ENCODE measurements at regions not wholly inside any gene's neighbourhood (a gene's known extent, or its start where the extent isn't known, plus 50 kb on each side); places are given as distances from the start of the nearest gene placed in this dataset.
"Not testable (repeated sequence)": the region's sequence is repeated elsewhere in the genome, so short reads cannot be mapped to it uniquely, and the experiment has no call there.

DNA sequence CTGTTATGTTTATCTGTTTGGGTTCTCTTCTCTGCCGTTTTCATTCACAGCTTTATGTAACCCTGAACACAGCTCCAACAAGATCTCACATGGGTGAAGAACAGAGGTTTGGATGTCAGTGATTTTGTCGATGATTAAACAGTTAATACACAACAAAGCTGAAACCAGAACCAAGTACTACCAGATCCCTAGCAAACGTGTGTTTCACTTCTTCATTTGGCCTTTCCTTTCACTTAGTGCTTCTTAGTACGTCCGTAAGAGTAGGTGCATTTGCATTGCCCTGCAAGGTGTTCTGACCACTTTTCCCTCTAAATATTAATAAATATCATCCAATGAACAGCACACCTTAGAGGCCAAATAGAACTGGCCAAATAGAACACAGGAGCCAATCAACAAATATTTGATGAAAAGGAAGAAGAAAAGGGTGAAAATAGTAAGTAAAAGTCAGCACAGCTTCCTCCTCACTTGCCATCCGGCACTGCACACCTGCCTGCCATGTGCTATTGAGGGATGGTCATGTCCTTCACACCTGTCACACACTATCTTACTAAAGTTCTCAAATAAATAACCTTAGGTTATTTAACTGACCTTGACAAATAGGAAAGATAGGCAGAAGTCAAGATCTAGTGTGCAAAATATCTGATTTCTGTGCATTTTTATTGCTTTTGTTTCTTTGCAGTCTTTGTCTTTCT, 252.6 kb upstream of the ANKRD30A start:
- no peak for DNase-seq (ENCODE audit: low read depth)

- DNase-seq (ENCODE audit: low read depth), result no peak
These were observed 284.6 kb upstream of the ANKRD30A start for GRCh38 chr10:36840788-36841187.

GRCh38 chr10:36837416-36837815, 288.0 kb upstream of the ANKRD30A start:
- DNase-seq (ENCODE audit: low read depth), result no peak

- DNase-seq (ENCODE audit: low read depth), result no peak
These were observed 305.6 kb upstream of the ANKRD30A start for GRCh38 chr10:36819781-36820180.

DNA sequence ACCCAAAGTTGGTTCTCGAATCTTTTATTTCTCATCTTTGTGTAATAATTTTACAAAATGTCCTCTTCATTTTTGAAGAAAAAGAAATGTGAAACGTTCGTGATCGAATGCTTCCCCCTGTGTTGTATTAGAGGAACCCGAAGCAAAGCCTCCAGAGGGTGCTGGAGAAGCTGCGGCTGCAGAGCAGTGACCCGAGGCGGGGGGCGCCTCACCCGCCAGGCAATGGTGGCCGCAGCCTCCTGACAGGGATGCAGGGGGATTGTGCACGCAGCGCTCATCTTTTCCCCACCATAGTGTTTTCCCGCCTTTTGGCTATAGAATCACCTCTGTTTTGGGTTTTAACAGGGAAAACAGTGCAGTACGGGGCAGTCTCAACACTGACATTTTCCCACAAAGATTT, 307.5 kb upstream of the ANKRD30A start:
- DNase-seq (ENCODE audit: low read depth), result no peak

DNA sequence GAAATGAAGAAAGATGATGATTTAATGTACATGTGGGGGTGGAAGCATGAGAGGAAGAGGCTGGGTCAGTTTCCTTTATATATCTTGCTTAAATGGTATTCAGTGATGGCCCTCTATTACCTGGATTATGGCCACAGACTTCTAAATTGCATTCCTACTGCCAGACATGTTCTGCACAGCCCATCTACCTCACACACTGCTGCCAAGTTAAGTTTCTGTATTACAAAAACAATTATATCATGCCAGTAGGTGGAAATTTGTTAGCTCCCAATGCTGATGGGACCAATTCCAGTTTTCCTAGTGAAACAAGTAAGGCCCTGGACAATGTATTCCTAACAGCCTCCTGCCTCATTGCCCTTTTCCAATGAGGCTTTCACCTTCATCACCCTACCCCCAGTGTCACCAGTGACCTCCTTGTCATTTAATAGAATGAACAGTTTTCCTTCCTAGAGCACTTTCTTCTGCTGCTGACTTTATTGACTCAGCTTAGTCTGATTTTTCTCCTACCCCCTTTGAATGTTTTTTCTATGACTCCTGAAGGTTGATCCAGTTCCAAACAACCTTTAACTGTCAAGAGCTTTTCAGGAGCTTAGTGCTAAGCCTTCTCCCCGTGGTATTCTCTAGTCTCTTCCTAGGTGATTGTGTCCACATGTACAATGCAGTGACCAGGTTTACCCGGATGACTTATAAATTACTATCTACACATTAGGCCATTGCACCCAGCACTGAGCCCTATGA, 316.6 kb upstream of the ANKRD30A start:
- DNase-seq (ENCODE audit: low read depth), result no peak

DNA sequence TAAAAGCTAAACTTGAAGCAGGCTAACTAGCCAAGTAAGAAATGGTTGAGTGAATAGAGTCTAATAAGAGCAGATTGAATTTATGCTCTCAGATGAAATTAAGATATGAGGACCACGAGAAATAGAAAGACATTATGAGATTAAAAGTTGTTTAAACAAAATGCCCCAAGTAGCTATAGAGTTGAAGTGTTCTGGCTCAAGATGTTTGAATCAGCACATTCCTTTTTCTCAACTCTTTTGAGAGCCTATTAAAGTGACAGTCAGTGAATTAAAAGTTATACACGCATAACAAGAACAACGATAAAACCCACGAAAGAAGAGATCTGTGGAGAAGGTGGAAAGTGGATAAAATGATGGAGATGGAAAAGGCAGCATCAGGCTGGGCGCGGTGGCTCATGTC, 322.2 kb upstream of the ANKRD30A start:
- DNase-seq (ENCODE audit: low read depth), result no peak

DNA sequence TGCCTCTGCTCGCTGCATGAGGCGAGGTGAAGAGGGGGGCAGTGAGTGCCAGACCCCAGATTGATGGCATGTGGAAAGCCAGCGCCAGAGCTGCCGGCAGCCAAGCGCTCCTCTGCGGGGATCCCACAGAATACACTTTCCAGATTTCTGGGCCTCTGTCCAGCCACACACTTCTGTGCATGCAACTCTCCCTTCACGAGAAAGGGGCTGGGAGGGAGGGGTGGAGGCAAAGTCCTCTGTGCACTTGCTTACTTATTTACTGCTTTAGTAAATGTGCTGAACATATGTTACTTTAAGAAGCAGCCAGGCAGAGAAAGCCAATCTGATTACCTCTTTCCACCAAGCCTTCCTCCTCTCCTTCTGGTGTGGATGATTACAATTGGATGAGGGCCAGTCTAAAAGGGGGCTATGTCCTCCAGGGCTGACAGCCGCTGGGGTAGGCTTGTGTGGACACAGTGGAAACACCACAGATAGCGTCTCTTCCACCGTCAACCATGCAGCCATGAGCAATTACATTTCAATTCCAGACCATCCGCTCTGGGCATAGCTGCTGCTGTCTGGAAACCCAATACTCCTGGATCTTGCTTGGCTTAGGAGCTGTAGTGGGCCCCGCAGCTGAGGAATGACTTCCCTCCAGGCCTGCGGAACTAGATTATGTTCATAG, 322.8 kb upstream of the ANKRD30A start:
- DNase-seq (ENCODE audit: low read depth), result peak; percentile 7

DNA sequence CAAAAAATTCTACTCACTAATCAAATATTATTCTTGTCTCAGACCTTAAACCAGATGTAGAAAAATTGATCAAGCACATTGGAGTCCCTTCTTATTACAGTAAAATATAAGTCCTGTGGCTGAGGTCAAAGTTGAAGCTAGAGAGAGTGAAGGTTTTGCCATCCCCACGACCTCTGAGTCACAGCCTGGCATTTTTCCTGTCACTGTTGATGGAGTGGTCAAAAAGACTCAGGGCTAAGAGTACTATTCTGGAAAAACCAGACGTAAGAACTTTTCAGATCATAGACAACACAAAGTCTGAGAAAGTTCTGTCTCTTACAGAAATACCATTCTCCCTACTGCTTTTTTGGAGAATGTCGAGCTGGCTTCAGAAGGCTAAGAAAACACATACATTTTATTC, 323.7 kb upstream of the ANKRD30A start:
- no peak for DNase-seq (ENCODE audit: low read depth)

GRCh38 chr10:36794981-36795380, 330.4 kb upstream of the ANKRD30A start:
- no peak for DNase-seq (ENCODE audit: low read depth)

- DNase-seq (ENCODE audit: low read depth), result no peak
These were observed 335.4 kb upstream of the ANKRD30A start for GRCh38 chr10:36789974-36790373.

DNA sequence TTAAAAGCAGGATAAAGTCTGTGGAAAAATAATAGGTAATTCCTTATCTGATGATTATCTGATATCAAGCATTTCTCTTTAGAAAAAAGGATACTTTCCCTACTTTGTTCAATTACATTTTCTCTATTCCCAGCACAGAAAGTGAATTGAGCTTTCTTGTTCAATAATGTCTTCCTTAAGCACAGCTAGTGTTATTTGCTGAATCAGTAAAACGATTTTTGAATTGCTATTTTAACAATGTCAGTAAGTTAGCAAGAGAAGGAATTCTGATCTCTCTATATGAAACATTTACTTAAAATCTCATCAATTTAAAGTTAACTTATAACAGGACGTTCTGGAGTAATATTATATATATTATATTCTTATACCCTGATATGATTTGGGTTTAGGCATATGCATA, 337.2 kb upstream of the ANKRD30A start:
- DNase-seq (ENCODE audit: low read depth), result no peak

DNA sequence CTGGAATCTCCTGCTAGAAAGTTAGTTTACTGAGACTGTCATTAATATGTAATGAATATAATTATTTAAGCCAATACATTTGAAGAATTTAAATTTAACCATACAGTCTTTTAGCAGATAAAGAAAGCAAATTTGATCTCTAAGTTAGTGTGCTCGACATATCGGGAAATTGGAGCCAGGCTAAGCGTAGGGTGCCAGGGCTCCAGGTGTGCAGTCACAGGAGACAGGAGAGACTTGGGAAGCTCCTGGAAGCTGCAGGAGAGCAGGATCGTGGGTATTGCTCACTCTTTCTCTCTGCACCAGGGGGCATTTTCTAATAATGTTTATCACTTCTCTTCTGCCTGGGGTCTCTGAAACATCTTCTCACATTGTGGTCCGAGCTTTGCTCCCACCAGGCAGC, 342.0 kb upstream of the ANKRD30A start:
- no peak for DNase-seq (ENCODE audit: low read depth)

- no peak for DNase-seq (ENCODE audit: low read depth)
These were observed 343.8 kb upstream of the ANKRD30A start for GRCh38 chr10:36781570-36781969.

DNA sequence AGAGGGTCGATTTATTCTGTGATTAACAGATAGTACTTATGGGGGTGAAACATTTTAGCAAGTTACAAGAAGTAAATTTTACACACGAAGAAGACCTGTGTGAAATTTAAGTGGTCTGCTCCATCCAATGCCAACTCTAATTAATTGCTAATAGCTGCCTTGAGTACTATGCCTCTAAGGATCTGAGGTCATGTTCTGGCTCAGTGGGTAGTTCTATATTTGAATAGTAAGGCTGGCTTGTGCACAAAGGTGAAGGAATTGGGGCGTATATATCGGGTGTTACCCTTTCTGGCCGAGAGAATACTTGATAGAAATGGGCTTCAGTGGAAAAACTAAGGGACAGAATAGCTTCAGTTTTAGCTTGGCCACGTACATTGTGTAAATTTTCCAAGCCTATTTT, 345.2 kb upstream of the ANKRD30A start:
- no peak for DNase-seq (ENCODE audit: low read depth)

GRCh38 chr10:36779238-36779846, 346.1 kb upstream of the ANKRD30A start:
- DNase-seq (ENCODE audit: low read depth), result peak; percentile 38

DNA sequence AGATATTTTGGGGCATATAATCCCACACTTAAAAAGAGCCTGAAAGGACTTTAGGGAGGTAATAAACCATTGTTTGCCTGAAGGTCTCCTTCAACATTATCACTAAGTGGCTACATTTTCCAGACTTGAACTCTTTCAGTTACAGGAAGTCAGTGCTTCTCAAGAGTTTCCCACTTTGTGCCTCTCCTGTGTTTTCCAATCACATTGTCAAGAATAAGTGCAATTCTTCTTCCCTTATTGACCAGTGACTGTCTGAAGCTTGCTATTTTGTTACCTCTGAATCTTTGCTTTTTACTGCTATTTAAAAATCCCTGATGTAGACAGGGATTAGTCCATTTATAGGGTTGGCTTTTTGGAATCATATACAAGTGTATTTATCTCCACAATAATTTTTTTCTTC, 346.7 kb upstream of the ANKRD30A start:
- no peak for DNase-seq (ENCODE audit: low read depth)

DNA sequence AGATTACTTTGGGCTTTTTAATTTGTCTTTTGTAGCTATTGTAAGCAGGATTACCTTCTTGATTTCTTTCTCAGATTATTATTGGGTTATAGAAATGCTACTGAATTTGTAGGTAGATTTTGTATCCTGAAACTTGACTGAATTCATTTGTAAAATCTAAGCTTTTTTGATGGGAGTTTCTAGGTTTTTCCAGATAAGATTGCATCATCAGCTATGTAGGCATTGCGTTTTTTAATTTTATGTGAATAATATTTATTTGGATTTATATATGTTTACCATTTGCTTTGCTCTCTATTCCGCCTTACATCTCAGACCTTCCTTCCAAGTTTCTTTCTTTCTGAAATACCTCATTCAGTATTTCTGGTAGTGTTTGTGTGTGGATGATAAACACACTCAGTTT, 351.7 kb upstream of the ANKRD30A start:
- no peak for DNase-seq (ENCODE audit: low read depth)

GRCh38 chr10:36771725-36772124, 353.7 kb upstream of the ANKRD30A start:
- DNase-seq (ENCODE audit: low read depth), result no peak

- not testable (repeated sequence) for DNase-seq (ENCODE audit: low read depth)
These were observed 355.7 kb upstream of the ANKRD30A start for GRCh38 chr10:36769741-36770140.

DNA sequence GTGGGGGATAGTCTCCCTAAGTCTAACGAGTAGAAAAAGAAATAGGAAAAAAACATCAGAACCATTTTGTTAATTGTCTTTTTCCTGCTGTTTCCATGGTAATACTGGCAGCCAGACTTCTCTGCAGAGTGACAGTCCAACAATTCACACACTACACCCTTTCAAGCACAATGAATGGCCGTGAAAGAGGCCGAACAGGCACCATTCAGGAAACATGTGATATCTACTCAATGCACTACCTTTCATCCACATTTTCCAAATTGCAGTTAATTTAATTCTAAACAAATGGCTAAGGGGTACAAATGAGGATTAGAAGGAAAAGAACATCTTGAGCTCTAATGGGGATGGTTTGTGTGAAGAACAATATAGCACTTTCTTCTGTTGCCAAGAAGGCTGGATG, 358.5 kb upstream of the ANKRD30A start:
- no peak for DNase-seq (ENCODE audit: low read depth)

GRCh38 chr10:36766415-36766810, 359.0 kb upstream of the ANKRD30A start:
- no peak for DNase-seq (ENCODE audit: low read depth)

All from GM04504 (cell line).